ENCODE measurements at regions not wholly inside any gene's neighbourhood (a gene's known extent, or its start where the extent isn't known, plus 50 kb on each side); places are given as distances from the start of the nearest gene placed in this dataset.
"Not testable (repeated sequence)": the region's sequence is repeated elsewhere in the genome, so short reads cannot be mapped to it uniquely, and the experiment has no call there.

DNA sequence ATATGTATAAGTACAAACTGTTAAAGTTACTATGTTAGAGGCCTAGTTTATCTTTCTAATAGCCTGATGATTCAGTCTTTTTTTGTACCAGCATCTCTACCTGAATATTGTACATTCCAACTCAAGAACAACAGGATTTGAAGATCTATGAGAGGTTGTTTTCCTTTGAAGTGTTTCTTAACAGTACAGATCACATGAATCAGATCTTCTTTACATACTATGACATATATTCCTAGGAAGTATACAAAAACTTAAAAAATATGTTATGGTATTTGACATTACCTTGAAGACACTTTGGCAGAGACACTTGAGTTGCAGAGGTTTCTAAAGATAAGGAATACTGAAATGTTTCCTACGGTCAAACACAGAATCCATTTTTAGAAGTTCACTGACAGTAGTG is 1280.9 kb downstream of the KCNT2 start:
- DNase-seq = no peak

DNA sequence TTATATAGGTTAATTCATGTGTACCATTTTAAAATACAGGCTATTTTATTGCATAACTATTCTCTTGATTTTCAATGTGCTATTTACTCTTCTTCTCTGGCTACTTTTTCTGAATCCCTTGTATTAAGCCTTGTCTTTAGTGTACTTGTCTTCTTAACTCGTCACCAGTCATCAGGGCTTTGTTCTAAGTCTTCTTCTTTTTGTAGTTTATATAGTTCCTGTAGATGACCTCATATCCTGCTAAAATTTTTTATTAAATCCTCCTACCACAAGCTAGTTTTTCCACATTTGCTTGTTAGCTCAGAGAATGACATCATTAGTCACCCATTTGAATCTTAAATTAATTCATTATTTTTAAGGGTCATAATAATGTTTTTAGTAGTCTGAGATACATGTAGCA is 1281.9 kb downstream of the KCNT2 start:
- DNase-seq = no peak

DNA sequence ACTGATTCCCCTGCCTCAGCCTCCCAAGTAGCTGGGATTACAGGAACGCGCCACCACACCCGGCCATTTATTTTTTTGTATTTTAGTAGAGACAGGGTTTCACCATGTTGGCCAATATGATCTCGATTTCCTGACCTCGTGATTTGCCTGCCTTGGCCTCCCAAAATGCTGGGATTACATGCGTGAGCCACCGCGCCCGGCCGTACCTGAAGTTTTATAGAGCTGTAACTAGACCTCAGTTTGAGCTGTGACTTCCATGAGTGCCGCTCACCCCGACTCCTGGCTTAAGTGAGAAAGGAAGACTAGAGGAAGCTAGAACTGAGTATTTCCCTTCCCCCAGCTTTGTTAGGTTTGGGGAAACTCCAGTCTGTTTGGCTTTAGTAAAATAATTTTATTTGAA is 1283.1 kb downstream of the KCNT2 start:
- no peak for DNase-seq

DNA sequence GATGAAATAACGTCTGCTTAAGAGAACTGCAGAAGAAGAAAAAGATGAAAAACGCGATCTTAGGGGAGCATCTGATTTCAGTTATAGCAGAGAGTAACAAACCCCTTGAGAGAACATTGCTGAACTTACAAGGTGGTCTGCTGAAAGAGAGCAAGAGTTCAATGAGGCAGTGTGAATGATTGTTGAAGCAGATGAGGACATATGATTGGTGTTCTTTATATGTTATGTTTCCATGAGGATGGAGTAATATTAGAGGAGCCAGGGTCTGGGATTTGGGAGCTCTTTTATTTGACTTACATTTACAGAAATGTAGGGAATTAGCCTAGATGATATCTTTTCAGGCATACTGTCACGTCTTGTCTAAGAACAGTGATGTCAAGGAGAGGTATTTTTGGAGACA is 1302.0 kb downstream of the KCNT2 start:
- DNase-seq = no peak

DNA sequence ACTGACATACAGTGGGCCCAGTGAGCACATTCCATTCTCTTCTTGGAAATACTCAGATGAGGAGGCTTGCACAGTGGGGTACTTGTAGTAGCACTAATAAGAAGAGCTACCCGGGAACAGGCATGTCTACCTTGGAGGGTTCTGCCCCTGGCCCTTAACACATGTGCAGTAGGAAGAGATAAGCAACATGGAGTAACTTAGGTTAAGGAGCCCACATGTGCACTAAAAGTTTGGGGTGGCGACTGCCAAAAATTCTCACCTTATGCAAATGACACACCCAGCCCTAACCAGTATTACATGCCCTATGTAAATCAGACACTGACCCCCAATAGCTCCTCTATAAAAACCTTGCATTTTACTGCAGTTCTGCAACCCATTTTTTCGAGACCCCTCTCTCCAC is 1313.3 kb downstream of the KCNT2 start:
- DNase-seq = no peak

DNA sequence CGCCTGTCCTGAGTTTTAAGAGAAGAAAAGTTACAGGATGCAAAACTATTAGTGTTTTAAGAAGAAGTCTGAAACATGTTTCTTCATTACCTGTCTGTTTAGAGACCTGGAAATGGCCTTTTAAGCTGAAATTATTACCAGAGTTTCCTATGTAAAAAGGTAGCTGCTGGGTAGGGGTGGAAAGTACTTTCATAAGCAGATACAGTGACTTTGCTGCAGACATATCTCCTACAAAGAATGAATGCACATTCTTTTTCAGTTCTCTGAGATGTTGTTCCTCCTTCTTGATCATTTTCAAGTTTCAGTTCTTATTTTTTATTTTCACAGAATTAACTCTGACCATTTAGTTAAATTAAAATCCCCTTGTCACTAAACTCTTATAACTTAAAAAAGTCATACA is 1329.6 kb downstream of the KCNT2 start:
- DNase-seq = no peak

DNA sequence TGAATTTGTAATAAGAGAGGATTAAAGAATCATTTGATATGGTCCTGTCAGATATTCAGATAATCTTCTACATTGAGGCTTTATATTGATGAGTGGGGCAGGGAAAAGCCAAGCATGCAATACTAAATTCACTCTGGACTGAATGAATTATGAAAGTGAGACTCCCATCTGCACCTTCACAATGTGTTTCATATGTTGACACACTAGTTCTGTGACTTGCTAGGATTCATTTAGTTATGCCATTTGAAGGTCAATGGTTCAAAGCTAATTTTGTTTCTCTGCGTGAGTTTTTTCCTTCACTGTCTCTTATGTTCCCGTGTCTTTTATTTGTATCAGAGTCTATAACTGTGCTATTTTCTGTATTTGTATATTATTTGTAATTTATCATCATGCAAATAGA is 1332.5 kb downstream of the KCNT2 start:
- DNase-seq = no peak

DNA sequence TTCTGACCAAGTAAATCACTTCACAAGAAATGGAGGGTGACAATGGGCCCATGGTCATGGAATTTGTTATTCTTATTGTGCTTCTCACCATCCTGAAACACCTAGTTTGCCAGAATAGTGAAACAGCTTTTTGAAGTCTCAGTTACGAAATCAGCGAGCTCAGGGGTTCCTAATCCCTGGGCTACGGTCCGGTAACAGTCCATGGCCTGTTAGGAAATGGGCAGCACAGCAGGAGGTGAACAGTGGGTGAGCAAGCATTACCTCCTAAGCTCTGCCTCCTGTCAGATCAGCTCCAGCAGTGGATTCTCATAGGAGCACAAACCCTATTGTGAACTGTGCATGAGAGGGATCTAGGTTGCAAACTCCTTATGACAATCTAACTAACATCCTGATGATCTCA is 1356.3 kb downstream of the KCNT2 start:
- DNase-seq = no peak

DNA sequence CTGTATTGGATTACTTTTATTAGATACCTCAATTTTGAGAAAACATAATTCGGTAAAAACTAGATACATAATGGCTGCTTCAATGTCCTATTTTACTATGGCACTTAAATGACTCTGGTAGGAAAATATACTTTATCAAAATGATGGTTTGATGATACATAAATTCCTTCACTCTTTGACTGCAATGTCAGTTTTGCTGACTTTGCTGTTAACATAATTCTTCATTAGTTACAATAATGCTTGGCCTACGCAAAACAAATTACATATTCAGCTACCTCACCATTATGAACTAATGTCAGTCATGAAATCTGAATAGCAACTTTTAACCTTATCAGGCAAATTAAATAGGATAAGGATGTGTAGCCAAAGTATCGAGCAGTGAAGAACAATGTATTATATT is 1364.7 kb downstream of the KCNT2 start:
- no peak for DNase-seq

DNA sequence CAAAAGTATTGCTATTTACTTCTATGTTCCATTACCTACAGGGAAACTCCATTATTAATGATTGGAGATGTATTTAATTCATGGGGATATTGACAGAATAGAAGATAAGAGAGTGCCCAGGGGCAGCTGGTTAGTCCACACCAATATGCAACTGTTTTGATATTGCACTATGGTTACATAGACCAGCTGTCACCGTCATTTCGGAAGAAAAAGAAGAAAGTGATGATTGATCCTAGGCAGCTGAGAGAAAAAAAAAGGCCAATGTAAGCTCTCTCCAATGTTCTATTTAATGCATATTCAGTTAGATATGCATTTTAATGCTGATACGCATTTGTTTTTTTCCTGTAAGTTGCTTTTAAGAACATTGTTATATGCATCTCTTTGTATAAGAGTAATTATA is 1367.2 kb downstream of the KCNT2 start:
- DNase-seq = no peak

DNA sequence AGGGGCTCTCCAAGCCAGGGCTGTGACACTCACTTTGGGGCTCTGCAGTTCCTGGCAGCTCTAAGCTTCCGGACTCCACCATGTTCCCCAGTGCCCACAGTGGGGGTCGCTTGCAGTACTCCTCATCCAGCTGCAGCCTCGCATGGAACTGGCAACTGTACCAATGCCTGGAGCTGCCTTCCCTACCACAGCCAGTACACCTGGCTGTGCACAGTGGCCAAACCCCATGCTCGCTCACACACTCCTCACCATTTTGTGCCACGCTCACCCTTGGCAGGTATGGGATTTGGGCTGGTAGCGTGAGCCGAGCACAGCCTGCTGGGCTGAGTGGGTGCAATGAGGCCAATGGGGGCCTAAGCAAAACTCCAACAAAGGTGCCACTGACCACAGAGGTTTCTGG is 1369.9 kb downstream of the KCNT2 start:
- no peak for DNase-seq

DNA sequence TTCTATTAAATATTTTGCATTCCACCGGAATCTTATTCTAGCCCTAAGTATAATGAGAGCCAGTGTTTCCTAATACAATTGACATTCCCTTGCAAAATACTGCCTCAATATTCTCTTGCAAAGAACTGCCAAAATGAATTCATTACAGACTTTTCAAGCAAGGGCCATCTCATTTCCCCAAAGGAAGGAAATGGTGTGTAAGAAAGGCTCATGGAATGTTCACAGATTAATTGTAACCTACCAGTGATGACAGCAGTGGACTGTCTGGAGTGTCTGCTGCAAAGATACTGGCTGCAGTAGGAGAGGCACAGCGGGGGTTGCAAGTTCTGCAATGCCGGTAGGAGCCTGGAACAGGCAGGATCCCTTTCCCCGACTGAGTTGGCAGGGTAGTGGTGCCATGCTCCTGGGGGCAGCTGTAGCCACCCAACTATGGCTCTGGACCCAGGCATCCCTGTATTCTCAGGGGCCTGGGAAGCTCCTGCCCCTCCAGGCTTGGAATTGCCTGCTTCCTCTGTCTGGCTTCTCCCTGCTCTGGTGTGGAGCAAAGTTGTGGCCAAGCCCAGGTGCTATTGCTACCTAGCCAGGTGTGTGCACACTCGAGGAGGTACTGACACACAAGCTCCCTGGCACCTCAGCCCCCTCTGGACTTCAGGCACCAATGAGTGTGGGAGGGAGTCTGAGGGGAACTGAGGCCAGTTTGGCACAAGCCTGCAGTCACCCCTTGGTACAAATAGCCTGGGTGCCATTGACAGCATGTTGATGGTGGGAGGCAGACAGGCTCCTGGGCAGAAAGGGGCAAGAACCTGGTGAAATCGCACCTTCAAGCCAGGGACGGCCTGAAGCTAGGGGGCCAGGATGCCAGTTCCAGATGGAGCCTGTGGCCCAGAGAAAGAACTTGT is 1371.0 kb downstream of the KCNT2 start:
- no peak for DNase-seq

DNA sequence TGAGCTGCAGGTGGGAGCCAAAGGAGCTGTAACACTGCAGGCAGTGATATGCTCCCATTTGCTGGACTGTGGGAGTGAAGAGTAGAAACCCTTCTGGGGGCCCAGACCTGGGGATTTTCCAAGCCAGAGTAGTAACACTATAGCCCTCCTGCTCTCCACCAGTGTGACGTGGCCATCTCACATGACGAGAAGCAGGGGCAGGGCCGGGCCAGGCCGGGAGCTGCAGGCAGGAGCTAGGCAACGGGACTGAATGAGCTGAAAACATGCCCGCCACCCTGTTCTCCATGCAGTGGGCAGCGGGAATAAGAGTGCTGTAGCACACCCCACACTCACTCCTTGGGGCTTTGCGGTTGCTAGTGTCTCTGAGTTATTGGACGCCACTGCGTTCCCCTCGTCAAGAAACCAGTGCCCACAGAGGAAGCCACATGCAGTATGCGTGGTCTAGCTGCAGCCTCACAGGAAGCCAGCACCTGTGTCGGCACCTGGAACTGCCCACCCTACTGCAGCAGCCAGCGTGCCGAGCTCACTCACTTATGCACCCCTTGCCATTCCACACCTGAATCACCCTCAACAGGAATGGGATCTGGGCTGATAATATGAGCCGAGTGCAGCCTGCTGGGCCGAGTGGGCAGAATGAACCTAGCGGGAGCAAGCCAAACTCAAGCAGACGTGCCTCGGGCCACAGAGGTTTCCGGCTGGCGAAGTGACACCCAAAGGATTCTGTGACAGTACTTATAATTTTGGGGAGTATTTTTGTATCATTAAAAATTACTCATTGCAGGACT is 1389.6 kb downstream of the KCNT2 start:
- DNase-seq = no peak

DNA sequence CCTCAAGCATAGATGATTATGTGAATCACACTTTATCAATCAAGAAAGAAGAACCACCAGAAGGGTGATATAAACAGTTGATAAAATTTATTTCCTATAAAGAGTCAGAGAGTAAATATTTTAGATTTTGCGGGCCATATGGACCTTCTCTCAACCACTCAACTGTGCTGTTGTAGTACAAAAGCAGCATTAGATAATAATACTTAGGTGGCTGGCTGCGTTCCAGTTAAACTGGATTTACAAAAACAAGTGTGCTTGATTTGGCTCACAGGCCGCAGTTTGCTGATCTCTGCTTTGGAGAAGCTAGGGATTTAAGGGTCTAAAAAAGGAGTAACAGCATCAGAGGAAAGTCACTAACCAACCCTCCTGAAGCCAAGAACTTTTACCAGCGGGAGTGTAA is 1406.0 kb downstream of the KCNT2 start:
- DNase-seq = no peak

DNA sequence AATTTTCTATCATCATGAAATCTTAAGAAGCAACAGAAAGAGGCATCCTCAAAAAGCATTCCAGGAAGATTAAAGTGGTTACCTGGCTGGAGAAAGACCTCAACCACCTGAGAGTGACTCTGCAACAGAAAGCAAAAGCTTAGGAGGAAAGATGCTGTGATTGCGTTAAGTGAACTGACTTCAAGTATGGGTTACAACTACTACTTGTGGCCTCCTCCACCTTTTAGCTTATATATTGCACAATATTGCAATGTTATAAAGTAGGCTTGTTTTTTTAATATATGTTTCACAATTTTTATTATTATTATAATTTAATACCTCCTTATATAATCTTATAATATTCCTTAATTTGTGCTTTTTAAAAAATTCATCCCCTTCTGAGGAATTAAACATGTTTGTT is 1407.5 kb downstream of the KCNT2 start:
- DNase-seq = no peak

DNA sequence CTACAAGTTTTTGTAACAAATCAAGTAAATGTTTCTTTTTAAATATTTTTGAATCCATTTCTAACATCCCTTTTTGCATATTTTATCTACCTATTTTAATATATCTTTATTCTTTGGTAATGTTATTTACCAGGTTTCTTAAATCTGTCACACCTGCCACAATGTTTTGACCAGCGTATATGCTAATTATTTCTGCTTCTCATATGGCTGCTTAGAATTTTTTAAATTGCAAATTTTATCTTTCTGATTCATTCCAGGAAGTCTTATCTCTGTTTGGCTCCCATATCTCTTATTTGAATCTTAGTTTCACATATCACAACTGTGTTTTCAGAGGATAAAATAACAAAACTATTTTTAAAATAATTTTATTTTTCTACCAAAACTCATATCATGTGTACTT is 1411.1 kb downstream of the KCNT2 start:
- DNase-seq = no peak

DNA sequence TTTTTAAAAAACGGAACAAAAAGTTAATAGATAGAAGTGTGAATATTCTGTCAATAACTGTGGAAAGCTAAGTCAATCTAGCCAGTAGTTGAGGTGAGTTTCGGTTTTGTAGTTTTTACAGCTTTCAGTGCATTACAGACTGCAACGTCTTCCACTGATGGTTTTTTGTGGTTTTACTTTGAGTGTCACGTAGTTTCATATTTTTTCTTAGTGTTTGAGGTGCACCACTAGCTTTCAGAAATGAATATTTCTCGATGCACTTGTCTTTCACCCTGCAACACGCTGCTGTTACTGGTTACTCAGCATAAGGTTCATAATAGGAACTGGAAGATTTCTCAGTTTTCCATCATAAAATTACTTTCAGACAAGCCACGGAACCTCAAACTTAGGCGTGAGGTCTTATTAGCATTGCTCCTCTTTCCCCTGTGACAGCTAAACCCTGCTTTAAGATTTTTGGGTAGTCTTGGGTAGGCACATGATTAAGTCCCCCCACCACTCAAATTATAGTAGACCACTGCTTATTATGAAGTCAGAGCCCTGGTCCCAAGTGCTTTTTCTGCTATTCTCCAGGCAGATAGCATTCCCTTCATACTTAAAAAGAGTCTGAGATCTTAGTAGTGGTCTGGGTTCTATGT is 1412.7 kb downstream of the KCNT2 start:
- no peak for DNase-seq

DNA sequence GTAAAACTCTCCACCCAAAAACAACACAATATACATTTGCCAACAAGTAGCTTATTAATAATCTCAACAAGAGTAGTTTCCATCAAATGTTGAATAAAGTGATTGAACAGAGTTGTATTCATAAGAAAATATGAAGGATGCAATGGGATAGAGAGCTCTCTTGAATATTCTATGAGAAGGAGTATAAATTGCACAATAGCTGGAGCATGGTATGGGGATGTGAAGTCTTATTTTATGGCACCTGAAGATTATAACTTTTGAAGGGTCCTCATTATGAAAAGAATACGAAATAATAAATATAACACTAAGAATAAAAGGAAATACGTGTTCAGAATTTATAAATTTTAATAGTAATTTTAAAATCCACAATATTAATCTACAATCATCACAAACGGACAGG is 1415.1 kb downstream of the KCNT2 start:
- DNase-seq = no peak

DNA sequence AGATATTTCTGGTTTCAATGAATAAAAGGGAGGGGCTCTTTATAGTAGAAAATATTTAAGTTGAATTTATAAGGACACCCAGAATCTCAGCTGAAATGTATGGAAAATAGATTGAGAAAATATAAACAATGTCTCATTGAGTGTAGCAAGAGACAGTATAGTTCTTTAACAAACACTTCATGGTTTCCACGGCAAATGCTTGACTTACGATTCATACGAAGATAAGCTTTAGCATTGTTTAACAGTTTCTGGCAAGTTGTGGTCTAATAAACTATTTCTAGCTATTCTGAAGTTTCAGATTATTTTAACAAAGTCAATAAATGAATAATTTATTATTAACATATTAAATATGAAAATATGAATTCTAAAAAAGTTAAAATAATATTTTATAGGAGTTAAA is 1419.4 kb downstream of the KCNT2 start:
- DNase-seq = no peak

DNA sequence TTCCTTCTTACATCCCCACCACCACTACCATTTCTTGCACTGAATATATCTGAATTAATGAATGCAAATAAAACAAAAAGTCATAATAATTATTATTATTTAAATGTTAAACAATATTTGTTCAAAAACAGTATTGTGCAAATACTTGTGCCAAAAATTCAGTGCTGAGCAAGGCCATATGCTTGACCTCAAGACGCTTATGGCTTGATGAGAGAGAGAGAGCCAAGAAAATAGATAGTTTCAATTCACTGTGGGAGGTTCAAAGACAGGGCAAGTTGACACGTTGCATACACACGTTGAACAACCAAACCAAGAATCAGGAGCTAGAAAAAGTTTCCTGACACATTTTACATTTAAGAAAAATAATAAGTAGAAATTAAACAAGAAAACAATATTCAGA is 1421.7 kb downstream of the KCNT2 start:
- DNase-seq = no peak

DNA sequence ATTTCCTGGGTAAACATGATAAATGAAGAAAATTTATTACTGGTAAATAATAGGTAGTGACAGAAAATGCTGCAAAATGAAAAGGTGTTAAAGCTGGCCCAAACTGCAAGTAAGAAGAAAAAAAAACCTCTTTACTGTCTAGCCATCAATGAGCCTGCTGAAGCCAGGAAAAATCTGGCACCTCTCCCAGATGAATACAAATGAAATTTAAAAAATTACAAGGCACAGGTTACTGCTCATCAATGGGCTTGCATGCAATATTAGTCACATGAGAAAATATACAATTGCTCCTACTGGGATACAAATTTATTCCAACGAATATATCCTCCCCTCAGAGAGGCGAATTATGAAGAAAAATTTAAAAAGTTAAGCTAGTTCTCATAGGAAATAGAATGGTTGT is 1422.5 kb downstream of the KCNT2 start:
- DNase-seq = no peak

DNA sequence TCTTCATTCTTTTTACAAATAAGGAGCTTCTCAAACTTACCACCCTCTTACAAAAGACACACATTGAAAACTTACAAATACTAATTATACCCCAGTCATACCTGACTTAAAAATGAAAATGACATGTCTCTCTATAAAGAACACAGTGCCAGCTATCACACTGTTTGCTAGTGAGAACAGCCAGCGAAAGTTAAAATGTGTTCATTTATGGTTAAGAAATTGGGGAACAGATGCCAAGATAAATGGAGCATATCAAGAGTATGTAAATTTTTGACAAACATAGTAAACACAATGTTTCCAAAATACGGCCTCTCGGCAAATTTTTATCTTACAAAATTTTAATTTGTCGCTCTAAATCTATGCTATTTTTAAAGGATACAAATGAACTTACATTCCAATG is 1422.9 kb downstream of the KCNT2 start:
- no peak for DNase-seq

DNA sequence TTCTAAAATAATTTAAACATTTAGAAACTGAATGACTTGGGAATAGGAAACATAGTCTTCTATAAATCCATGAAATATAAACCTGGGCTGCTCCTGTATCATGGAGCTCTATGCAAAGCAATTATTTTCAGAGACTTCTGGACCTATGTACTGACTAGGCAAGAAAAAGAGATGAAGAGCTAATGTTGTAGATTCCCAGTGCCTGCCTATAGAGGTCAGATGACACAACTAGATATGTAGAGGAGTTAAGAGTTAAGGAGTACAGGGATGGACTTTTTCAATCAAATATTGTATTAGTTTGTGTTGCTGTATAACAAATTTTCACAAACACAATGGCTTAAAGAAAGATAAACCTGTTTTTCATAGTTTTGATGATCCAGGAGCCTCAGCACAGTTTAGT is 1434.5 kb downstream of the KCNT2 start:
- DNase-seq = no peak

DNA sequence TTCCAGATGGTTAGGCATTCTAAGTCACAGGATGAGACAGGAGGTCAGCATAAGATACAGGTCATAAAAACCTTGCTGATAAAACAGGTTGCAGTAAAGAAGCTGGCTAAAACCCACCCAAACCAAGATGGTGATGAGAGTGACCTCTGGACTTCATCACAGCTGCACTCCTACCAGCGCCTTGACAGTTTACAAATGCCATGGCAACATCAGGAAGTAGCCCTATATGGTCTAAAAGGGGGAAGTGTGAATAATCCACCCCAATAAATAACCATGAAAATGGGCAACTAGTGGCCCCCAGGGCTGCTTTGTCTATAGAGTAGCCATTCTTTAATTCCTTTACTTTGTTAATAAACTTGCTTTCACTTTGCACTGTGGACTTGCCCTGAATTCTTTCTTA is 1448.4 kb downstream of the KCNT2 start:
- DNase-seq = not testable (repeated sequence)

Measured in NCI-H1417 treated with DMSO at 0.1 percent for 48 hours (cell line).